ENCODE measurements at regions not wholly inside any gene's neighbourhood (a gene's known extent, or its start where the extent isn't known, plus 50 kb on each side); places are given as distances from the start of the nearest gene placed in this dataset.
A peak's percentile ranks its signal among the peaks of the same experiment; 100 is the strongest.
"Not testable (repeated sequence)": the region's sequence is repeated elsewhere in the genome, so short reads cannot be mapped to it uniquely, and the experiment has no call there.

DNA sequence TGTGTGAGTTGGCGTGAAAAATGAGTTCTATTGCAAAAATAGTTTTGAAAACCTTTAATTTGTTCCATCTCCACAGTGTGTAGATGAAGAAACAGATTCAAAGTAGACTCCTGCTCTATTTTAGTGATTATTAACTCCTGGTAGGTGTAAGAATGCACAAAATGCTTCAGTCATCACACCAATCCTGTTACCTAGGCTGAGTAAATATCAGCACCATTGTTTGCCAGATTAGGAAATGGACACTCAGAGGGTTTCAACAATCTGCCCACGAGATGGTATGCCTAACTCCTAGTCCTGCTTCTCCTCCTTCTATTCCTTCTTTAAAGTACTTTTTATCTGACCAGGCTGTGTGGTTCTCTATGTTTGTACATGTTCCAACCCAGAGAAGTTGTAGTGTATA lies 108.9 kb upstream of the AHI1 start:
- no peak for DNase-seq

DNA sequence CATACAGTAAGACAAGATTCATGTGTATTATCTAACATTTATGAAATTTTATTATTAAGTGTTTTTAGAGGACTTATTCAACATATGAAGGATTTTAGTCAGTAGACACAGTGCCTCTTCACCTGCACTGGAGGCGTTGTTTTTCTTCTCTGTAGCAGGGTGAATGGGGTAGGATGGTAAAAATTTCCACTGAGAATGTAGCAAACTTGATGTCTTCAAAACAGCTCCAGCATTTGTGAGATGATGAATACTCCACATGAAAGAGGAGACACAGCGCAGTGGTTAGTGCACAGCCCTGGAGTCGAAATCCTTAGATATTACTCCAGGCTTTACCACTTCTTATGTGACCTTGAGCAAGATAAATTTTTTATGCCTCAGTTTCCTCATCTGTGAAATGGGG lies 110.5 kb upstream of the AHI1 start:
- no peak for DNase-seq

DNA sequence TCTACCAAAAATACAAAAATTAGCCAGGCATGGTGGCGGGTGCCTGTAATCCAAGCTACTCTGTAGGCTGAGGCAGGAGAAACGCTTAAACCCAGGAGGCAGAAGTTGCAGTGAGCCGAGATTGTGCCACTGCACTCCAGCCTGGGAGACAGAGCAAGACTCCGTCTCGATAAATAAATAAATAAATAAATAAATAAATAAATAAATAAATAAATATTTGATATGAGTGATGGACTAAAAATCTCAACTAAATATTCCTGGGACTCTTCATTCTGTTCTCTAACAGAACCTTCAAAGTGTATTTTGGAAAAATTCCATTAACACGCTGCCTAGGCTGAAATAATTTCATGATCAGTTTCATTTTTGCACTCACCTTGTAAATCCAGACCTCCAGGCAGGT lies 112.7 kb upstream of the AHI1 start:
- not testable (repeated sequence) for DNase-seq

DNA sequence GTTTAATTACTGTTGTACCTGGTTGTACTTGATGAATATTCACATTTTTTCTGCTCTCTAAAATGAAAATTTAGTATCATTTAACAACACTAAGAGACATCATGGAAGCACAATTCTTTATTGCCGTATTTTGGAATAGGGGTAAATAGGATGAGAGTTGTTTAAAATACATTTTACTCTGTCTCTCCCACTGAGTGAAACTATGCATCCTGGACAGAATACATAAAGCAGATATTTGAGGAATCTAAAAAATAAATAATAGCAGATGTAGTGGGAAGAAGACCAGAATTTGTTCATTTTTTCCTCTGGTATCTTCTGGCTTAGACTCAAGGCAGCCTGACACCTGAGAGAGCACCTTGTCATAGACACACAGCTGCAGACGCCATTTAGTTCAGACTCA lies 119.1 kb upstream of the AHI1 start:
- DNase-seq = no peak

DNA sequence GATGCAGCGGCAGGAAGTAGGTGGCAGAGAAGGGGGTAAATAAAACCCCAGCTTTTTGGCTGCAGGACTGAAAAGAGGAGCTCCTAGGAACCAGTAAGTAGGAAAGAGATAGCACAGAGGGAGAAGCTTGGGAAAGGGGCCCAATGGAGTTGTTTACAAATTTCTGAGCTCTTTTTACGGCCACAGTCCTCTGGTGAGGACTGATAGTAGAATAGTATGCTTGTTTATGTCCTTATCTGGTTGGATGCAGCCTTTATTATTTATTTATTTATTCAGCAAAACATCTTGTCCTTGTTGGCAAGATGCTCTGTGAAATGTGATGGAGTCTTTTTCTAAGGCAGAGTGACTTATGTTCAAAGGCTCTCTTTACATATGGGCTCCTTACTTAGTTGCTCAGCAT lies 119.7 kb upstream of the AHI1 start:
- DNase-seq = no peak

DNA sequence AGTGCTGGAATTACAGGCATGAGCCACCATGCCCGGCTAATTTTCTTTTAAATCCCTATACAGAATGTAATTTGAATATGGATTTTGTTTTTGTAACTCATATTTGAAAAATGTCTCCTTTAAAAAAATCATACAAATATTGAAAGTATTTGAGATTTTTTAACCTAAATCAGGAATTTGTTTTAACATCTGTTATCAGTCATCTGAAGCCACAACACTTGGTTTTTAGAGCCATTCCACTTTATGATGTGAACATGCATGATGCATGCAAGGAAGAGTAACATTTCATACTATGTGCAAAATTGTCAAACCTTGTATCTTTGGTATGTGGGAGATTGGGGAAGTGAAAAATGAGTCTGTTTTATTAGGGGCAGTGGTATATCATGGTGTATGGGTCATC lies 124.5 kb upstream of the AHI1 start:
- no peak for DNase-seq

DNA sequence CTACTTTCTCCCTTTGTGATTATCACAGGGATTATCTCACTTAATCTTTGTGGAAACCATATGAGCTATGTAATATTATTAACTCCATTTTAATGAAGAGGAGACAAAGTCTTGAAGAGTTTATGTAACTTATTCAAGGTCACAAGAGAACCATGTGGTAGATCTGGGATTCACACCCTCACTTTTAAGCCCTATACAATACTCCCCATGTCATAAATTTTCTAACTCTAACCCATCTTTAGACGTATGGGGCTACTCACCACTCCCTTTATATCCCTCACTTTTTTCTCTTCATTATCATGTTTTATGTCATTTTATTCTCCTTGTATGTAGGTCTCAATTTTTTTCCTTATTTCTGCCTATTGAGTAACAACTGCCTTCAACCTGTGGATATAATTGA lies 126.4 kb upstream of the AHI1 start:
- DNase-seq = no peak

DNA sequence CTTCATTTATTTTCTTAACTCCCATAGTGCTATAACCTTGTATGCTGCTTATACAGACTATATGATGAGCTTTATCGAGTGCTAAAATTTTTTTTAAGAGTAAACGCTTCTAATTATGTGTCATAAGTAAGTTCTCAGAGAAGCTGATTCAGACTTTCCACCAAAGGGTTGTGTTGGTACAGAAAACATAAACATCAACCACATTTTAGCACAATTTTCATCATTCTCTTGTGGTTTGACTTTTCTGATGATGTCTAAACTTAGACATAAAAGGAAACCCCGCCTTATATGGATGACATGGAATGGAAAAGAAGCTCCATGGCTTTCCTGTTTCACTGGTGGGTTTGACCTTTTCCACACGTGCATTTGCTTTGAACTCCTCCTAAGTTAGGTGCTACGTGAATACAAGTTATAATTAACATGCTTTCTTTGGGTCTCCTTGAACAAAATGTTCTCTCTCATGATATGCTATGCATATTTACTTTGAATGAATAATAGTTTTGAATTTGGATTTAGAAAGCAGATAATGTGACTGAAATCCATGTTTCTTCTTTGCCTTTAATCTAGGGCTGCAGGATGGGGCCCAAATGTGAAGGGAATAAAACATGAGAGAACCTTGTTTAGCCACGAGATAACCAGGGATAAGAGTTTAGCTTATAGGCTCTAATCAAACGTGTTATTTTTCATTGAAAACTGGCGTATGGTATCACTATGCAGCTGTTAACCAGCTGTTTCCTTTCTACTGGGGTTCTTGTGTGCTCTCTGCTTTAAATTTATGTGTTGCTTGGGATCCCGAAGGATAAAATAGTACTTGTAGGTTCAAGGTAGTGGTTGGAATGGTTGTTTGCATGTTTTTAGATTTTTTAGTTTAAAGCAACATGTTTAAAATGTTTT lies 127.1 kb upstream of the AHI1 start:
- peak; percentile 2 for DNase-seq

DNA sequence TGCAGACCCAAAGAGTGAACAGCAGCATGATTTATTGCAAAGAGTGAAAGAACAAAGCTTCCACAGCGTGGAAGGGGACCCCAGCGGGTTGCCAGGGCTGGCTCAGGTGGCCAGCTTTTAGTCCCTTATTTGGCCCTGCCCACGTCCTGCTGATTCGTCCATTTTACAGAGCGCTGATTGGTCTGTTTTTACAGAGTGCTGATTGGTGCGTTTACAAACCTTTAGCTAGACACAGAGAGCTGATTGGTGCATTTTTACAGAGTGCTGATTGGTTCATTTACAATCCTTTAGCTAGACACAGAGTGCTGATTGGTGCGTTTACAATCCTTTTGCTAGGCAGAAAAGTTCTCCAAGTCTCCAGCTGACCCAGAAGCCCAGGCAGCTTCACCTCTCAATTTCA lies 128.5 kb upstream of the AHI1 start:
- not testable (repeated sequence) for DNase-seq

DNA sequence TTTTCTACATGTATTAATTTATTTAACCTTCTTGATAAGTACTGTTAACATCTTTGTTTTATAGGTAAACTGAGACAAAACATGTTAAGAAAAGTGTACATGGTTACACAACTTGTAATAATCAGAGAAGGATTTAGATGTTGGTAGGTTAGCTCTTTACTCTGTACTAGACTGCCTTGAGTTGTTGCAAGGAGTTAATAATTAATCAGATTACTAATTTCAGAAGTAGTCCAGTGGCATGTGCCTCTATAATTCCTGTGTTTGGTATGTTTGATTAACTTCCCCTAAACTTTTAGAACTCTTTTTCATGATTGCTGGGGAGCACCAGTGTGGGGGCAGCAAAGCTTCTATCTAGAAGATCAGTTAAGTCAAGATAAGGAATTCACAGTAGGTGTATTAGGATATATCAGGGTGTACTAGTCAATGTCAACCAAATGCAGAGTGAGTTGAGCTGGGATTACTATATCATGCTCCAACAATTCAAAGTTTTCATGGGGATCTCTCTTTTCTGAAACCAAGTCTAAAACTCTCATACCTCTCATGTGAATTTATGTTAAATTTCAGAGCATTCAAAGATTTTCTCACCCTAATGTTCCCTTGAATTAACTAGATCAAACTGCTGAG lies 129.7 kb upstream of the AHI1 start:
- no peak for DNase-seq

DNA sequence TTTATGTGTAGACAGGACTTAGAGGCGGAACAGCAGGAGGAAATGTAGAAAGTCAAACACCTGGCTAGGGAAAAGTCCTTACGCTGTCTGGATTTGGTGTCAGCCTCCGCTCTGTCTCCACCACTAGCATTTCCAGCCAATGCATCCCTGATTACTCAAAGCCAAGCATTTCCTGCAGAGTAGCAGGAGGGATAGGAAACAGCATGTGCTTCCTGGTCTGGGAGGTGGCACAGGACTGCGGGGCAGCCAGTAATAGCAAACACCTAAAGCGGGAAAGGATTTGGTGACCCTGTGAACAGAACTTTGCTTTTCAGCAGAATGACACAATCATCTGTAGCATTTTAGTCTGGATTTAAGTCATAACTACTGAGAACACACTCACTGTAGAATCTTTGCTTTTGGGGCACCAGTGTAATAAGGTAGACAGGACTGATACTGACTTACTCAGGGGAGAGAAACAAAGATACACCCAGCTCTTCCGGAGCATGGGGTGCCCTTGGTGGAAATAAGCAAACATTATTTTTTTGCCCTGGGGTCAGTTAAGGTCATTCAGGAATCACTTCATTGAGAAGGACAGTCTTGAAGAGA lies 133.3 kb upstream of the AHI1 start:
- DNase-seq = no peak

DNA sequence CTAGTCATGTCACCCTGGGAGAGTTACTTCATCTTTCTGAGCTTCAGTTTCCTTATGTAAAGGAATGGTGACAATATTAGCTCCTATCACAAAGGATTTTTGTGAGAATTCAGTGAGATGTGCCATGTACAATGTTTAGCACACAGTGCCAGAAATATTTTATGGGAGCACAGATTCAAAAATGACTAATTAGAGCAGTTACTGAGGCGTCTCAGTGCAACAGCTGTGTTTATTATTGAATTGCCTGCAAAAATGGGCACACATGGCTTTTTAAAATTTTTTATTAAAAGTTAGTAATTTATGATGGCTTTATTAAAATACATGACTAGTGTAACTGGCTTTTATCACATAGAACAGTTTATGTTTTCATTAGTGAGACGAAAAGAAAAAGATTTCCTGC lies 134.3 kb upstream of the AHI1 start:
- DNase-seq = no peak

DNA sequence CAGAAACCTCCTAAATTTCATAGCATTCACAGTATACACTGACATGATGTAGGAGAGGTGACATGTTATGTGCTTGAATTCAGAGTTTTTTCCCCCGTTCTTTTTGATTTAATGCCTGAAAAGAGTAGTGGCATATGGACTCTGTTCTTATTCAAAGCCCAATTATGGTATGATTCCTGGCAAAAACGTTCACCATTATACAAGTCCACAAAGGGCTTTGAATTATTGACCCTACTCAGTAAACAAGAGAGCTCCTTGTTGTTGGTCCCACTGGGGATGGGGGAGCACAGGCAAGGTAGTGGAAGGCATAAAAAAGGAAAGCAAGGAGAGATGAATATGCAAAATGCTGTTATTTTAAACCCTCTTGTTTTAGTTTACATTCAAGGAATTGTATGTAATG lies 136.0 kb upstream of the AHI1 start:
- no peak for DNase-seq

DNA sequence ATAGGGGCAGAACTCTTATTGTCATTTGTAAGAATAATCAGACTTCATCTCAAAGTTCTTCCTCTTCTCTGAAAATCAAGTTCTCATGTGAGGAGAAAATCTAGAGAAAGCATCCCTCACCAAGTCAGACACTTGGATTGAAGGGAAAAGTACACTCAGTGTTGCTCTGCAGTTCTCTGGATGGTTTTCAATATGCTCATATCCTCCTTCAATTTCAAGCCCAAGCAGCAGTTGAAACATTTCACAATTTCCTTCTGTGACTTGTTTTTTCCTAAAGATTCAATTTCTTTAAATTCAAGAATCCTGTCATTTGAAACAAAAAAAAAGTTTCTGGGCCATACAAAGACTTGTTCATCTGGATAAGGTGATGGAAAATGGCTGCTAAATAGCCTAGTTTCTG lies 140.2 kb upstream of the AHI1 start:
- no peak for DNase-seq

DNA sequence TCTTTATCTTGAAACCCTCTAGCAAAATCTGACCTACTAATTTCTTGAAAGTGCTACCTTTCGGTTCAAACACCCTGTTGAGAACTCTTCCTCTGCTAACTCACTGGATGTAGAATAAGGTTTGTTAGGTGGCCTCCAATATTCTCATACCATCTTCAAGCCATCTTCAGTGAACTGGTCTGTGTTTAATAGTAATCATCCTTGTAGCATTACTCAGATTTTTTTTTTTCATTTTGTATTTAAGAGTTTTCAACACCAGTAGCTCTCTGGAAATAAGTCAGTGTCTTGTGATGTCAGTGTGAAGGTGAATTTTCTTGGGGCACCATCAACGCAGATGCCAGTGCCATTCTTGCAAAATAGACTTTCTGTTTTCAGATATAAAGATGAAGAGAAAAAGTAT lies 140.6 kb upstream of the AHI1 start:
- no peak for DNase-seq

DNA sequence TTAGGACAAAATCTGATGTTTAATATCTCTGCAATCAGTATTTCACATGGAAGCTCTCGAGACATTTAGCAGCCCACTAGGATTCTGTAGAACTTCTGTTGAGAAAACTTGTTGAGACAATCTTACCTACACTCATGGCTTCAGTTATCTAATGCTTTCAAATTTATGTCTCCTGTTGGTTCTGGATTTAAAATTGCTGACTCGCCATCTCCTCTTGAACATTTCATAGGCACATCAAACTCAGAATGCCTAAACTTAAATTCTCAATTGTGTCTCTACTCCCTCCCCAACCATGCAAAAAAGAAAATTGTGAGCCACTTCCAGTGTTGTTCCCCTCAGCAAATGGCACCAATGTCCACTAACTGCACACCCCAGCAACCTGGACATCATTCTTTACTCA lies 142.5 kb upstream of the AHI1 start:
- DNase-seq = no peak

DNA sequence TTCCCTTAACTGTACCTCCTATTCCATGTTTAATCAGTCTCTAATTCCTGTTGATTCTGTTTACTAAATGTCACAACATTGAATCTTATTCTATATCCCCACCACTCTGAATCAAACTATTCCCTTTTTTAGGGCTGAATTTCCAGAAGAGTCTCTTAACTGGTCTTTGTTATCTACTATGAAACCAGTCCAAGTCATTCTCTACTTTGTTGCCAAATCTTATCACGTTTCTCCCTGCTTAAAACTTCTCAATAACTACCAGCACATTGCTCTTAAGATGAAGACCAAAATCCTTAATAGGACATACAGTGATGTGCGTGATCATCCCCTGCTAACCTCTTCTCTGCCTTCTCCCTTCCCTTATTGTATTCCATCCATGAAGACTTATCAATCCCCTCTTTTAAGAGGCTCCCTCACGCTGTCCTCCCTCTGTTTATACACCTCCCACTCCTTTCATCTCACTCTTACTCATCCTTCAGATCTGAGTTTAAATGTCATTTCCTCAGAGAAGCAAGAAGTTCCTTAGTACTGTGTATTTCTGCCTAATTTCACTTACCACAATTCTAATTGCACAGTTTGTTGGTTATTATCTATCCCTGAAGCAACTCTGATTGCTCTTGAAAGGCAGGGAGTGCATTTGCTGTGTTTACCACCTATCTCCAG lies 143.0 kb upstream of the AHI1 start:
- no peak for DNase-seq

DNA sequence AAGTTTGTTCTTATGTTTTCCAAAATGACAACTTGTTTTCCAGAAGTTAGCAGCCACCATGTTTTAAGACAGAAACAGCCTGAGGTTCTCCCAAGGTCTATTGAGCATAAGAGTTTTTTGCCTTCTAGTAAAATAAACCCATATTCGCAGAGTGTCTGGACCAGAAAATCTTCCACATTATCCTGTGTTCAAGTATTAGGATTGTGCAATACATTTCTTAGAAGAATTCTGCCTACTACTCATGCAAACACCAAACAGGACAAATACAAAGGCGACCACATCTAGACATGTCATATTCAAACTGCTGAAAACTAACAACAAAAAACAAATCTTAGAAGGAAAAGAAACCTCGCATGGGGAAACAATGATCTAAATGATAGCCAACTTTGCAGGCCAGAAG lies 145.4 kb upstream of the AHI1 start:
- DNase-seq = no peak

DNA sequence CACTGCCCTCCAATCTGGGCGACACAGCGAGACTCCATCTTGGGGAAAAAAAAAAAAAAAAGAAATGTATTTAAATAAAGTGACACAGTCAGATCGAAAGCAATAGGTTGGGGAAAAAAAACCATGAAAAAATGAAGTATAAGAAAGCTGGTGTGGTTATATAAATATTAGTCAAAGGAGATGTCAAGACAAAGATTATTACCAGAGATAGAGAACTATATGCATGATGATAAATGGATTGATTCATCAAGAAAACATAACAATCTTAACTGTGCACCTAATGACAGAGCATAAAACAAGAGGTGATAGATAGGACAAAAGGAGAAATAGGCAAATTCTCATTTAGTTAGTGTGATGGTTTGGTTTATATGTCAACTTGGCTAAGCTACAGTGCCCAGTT lies 146.9 kb upstream of the AHI1 start:
- no peak for DNase-seq

DNA sequence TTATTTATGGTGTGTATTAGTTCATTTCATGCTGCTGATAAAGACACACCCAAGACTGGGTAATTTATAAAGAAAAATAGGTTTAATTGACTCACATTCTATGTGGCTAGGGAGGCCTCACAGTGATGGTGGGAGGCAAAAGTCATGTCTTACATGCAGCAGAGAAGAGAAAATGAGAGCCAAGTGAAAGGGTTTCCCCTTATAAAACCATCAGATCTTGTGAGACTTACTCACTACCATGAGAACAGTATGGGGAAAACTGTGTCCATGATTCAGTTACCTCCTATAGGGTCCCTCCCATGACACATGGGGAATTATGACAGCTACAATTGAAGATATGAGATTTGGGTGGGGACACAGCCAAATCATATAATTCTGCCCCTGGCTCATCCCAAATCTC lies 150.0 kb upstream of the AHI1 start:
- DNase-seq = no peak

DNA sequence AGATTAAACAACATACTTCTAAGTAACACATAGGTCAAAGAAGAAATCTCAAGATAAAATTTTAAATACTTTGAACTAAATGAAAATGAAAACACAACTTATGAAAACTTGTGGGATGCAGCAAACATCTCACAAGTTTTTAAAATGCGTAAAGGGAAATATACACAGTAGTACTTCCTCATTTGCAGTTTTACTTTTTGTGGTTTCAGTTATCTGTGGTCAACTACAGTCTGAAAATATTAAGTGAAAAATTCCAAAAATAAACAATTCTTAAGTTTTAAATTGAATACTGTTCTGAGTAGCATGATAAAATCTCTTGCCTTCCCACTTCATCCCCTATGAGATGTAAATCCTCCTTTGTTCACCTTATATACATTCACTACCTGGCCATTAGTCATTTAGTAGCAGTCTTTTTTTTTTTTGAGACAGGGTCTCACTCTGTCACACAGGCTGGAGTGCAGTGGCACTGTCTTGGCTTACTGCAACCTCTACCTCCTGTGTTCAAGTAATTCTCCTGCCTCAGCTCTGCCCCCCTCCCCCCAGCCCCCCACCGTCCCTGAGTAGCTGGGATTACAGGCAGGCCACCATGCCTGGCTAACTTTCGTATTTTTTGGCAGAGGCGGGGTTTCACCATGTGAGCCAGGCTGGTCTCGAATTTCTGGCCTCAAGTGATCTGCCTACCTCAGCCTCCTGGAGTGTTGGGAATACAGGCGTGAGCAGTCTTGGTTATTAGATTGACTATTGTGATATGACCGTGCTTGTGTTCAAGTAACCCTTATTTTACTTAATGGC lies 154.6 kb upstream of the AHI1 start:
- DNase-seq = no peak

DNA sequence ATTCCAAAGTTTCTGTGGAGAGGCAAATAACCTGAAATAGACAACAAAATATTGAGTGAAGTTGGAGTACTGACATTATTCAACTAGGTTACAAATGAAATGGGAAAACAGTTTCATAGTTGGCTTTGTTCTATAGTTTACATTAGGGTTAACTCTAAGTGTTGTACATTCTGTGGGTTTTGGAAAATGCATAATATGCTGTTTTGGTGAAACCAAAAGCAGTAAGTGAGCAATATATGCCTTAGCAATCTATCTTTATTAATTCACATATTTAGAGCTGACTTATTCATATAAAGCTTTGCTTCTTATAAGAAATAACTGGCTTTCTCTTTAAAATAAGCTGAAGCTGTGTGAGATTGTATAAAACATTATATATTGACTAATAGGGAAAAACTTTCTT lies 157.5 kb upstream of the AHI1 start:
- no peak for DNase-seq

DNA sequence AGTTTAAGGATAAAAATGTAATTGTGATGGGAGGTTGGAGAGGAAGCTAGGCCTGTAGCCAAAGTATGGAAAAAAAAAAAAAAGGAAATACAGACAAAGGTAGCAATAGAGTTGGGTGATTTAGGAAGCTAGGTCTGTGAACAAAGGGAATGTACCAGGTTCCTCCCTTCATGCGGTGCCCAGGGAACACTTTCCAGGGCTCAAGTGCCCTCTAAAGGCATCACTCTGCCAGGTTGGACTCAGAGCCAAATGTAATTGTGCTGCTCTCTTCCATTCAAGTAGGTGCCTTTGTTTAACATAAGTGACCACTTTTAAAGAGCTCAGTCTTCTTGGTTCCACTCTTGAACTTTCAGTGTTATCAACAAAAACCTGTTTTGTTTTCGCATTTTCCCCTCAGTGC lies 159.7 kb upstream of the AHI1 start:
- no peak for DNase-seq

Data from CD4-positive, alpha-beta T cell treated with Interleukin-12 subunit alpha and Interleukin-12 subunit beta, for 1 hour (primary cell).